ENCODE measurements at regions not wholly inside any gene's neighbourhood (a gene's known extent, or its start where the extent isn't known, plus 50 kb on each side); places are given as distances from the start of the nearest gene placed in this dataset.

DNA sequence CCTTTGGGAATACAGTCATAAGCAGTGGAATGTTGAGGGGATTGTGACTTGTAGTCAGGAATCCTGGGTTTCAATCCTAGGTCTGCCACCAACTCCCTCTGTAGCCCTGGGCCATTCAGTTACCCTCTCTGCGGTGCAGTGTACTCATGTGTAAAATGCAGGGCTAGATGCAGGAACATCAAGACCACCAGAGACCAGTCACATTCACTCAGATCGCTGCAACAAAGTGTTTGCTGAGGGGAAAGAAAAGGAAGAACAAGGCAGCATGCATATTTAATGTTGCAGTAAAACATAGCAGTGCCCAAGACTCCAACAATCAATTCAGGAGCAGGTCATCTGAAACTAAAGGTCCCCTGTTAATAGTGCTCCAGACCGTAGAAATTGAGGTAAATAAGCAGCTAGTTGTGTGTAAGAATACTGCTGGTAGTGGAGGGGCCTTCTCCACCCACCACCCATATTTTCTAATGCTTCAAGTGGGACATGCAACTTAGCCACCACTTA, 410.7 kb downstream of the OMA1 start:
- Histone ChIP-seq H3K4me1 (replicated peaks) (no peaks in the 10 kb centered on the region), H3K9me3 (replicated peaks) (peaks cover 7% of the 10 kb centered on the region; the same call in 1 of the 2 replicates), H3K27me3 (replicated peaks) (no peaks in the 10 kb centered on the region), H3K36me3 (no peaks in the 10 kb centered on the region), H3K4me3 (no peak overlapping the region), H3K27ac (no peak overlapping the region)
- DNase-seq (ENCODE audit: low read depth in 1 of 2, low spot score in 2 of 2), result no peak

DNA sequence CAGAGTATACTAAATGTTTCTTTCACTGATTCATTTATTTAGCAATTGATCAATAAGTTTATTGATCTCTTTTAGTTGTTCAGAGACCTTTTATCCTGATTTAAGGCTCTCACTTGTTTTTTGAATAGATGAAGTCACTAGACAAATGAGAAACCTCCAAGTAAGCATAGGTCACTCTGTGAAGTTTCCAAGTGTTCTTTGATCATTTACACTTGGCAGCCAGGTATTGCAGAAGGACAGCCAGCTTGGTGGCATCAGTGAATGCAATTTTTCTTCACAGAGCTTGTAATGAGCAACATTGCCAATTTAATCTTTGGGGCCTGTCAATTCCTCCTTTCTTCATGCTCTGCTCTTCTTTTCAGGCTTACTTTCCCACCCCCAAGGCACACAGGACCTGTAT, 413.0 kb downstream of the OMA1 start:
- Histone ChIP-seq H3K36me3 (no peaks in the 10 kb centered on the region), H3K4me3 (no peak overlapping the region), H3K9me3 (replicated peaks) (peaks cover 3% of the 10 kb centered on the region; the same call in 1 of the 2 replicates), H3K27me3 (replicated peaks) (no peaks in the 10 kb centered on the region), H3K27ac (no peak overlapping the region), H3K4me1 (replicated peaks) (no peaks in the 10 kb centered on the region)
- DNase-seq (ENCODE audit: low read depth in 1 of 2, low spot score in 2 of 2), result no peak

DNA sequence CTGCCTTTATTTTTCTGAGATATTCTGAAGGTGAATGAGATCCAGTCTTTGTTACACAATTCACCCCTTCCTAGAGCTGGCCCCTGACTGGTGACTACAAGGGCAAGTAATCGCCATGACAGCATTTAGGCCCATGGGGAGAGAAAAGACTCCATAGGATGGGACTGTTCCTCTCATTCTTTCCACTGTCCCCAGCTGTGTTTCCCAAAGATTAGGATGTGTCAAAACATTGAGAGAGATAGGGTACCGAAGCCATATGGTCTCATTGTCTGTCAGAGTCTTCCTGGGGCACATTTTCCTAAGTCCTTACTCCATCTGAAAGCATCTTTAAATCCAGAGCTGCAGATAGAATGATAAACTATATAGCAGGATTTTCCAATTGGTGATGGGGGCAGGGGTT, 423.5 kb downstream of the OMA1 start:
- Histone ChIP-seq H3K4me1 (replicated peaks) (no peaks in the 10 kb centered on the region), H3K9me3 (replicated peaks) (no peaks in the 10 kb centered on the region), H3K27ac (no peak overlapping the region), H3K27me3 (replicated peaks) (no peaks in the 10 kb centered on the region), H3K36me3 (no peaks in the 10 kb centered on the region), H3K4me3 (no peak overlapping the region)
- DNase-seq (ENCODE audit: low read depth in 1 of 2, low spot score in 2 of 2), result no peak

DNA sequence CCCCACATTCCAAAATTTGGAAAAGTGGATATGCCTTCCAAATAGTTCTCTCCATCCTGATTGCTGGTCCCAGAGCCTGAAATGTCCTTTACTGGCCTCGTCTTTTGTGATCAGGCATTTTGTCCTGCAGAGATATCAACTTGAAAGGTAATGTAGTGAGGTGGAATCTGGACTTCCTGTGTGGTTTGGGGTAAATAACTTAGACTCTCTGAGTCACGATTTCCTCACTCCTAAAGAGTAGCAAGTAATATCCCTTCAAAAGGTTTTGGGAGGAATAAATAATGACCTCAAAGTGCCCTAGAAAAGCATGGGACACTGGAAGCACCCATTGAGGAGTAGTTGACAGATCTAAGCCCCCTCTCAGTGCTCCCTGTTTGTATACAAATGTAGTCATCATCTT, 426.6 kb downstream of the OMA1 start:
- no peak for DNase-seq (ENCODE audit: low read depth in 1 of 2, low spot score in 2 of 2)
- H3K27ac ChIP-seq, result no peak overlapping the region

DNA sequence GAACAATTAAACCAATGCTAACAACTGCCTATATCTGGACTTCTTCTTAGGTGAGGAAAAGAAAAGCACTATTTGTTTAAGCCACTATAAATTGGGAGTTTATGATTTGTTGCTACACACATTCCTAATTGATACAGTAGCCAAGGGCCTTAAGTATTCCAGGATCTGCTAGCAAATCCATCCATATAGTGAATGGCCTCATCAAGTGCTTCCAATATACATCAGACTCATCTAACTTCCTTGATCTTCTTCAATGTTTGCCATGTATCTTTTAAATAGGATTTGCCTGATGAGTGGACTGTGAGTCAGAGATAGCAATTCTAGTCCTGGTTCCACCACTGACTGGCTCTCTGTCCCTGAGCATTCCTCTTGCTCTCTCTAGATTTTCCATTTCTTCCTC, 430.2 kb downstream of the OMA1 start:
- Histone ChIP-seq H3K9me3 (replicated peaks) (no peaks in the 10 kb centered on the region), H3K36me3 (no peaks in the 10 kb centered on the region), H3K27me3 (replicated peaks) (no peaks in the 10 kb centered on the region), H3K4me1 (replicated peaks) (no peaks in the 10 kb centered on the region), H3K27ac (no peak overlapping the region), H3K4me3 (no peak overlapping the region)
- no peak for DNase-seq (ENCODE audit: low read depth in 1 of 2, low spot score in 2 of 2)

More for the DNA sequence above, 426.6 kb downstream of the OMA1 start:
- Histone ChIP-seq H3K4me3 (no peak overlapping the region), H3K36me3 (no peaks in the 10 kb centered on the region), H3K27me3 (replicated peaks) (no peaks in the 10 kb centered on the region), H3K9me3 (replicated peaks) (no peaks in the 10 kb centered on the region), H3K4me1 (replicated peaks) (no peaks in the 10 kb centered on the region)

DNA sequence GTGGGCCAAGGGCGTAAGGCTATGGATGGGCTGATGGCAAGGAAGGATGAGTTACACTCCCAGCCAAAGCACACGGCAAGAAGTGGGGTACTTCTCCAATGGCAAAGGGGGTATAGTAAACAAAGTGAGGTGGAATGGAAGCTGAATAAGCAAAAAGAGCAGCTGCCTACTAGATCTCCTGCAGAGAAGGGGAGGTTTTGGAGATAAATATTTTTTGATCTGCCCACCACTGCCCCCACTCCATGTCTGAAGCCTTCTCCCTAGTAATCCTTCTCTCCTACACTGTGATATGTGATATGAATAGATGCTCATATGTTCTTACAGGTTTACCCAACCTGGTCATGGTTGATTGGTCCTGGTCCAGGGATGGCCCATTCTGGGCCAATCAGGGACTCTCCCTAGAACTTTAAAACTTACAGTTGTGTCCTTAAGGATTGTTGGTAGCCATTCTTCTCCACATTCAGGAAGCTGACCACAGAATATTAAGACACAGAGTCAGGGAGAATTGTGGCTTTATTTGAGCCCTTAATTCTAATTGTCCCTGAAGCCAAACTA, 436.8 kb downstream of the OMA1 start:
- Histone ChIP-seq H3K27me3 (replicated peaks) (no peaks in the 10 kb centered on the region; the same call in 1 of the 2 replicates), H3K9me3 (replicated peaks) (no peaks in the 10 kb centered on the region), H3K4me1 (replicated peaks) (no peaks in the 10 kb centered on the region), H3K36me3 (no peaks in the 10 kb centered on the region), H3K27ac (no peak overlapping the region), H3K4me3 (no peak overlapping the region)
- no peak for DNase-seq (ENCODE audit: low read depth in 1 of 2, low spot score in 2 of 2)

DNA sequence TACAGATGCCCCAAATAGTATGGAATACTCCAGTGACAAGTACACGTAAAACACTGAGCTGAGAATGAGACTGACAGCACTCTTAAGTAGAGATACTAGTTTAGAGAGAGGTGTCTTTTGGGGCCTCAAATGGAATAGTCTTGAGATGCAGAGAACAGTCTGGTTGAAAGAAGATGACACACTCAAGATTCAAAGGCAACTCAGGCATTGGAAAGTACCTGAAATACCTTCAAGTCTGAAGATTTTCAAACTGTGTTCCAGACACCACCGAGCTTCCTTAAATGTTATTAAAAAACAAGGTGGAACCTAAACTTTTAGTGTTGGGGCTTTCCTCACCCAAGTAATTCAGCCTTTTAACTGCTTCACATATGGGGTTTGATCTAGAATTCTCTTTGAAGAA, 437.7 kb downstream of the OMA1 start:
- no peaks in the 10 kb centered on the region for H3K36me3 ChIP-seq
- no peak for DNase-seq (ENCODE audit: low read depth in 1 of 2, low spot score in 2 of 2)
- no peak overlapping the region for H3K27ac ChIP-seq
- no peaks in the 10 kb centered on the region; the same call in 1 of the 2 replicates for H3K27me3 ChIP-seq (replicated peaks)
- H3K9me3 ChIP-seq (replicated peaks), result no peaks in the 10 kb centered on the region
- no peak overlapping the region for H3K4me3 ChIP-seq
- no peaks in the 10 kb centered on the region for H3K4me1 ChIP-seq (replicated peaks)

DNA sequence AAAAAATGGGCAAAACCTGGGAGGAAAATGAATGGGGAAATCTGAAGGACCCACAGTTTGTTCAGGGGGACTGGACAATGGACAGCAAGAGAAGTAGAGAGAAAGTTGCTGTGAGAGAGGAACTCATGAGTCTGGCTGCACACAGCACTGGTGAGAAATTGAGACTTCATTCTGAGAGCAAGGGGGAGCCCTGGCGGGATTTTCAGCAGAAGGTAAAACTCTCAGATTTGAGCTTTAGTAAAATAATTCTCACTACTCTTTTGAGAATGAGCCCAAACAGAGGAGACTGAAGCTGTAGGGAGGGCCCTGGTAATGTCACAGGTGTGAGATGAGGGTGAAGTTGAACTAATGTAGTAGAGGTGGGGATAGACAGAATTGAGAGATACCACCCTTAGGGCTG, 438.6 kb downstream of the OMA1 start:
- H3K4me3 ChIP-seq, result no peak overlapping the region
- H3K4me1 ChIP-seq (replicated peaks), result no peaks in the 10 kb centered on the region
- H3K27me3 ChIP-seq (replicated peaks), result no peaks in the 10 kb centered on the region; the same call in 1 of the 2 replicates
- no peak for DNase-seq (ENCODE audit: low read depth in 1 of 2, low spot score in 2 of 2)
- no peak overlapping the region for H3K27ac ChIP-seq
- no peaks in the 10 kb centered on the region for H3K9me3 ChIP-seq (replicated peaks)
- H3K36me3 ChIP-seq, result no peaks in the 10 kb centered on the region

DNA sequence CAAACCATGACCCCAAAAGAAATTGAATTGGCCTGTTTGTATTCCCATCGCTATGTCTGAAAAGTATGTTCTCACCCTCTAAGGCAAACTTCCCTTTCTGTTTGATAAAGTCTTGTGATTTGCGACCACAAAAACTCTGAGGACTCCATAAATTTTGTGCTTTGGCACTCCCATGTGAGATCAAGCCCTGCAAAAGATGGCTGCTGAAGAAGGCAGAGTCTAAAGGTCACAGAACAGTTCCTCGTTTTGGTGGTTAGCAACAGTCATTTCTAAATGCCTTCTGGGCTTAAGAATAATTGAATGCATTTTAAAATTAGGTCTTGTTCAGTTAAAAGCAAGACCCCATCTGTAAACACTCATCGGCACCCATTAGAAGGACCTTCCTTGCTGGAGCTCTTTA, 441.6 kb downstream of the OMA1 start:
- no peaks in the 10 kb centered on the region for H3K9me3 ChIP-seq (replicated peaks)
- no peaks in the 10 kb centered on the region; the same call in 1 of the 2 replicates for H3K27me3 ChIP-seq (replicated peaks)
- DNase-seq (ENCODE audit: low read depth in 1 of 2, low spot score in 2 of 2), result no peak
- H3K4me1 ChIP-seq (replicated peaks), result no peaks in the 10 kb centered on the region
- no peak overlapping the region for H3K4me3 ChIP-seq
- H3K27ac ChIP-seq, result no peak overlapping the region
- no peaks in the 10 kb centered on the region for H3K36me3 ChIP-seq

DNA sequence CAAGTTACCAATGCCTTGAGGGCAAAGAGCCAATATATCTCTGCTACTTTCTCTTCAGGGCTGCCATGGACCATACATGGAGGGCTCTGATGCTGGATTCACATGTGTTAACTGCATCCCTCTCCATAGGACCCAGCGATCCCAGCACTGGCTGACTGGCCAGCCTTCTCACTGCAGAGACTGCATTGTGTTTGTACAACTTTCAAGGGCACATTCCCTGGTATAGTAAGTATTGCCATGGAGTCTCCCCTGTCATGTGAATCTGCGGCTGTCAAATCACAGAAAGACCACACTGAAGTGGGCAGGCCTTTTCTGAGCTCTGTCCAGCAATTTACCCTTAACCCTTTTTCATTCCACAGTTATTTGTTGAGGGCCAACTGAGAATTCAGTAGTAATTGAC, 449.8 kb downstream of the OMA1 start:
- no peak for DNase-seq (ENCODE audit: low read depth in 1 of 2, low spot score in 2 of 2)
- no peak overlapping the region for H3K27ac ChIP-seq
- no peaks in the 10 kb centered on the region for H3K27me3 ChIP-seq (replicated peaks)
- H3K36me3 ChIP-seq, result no peaks in the 10 kb centered on the region
- no peak overlapping the region for H3K4me3 ChIP-seq
- H3K9me3 ChIP-seq (replicated peaks), result no peaks in the 10 kb centered on the region
- H3K4me1 ChIP-seq (replicated peaks), result no peaks in the 10 kb centered on the region

DNA sequence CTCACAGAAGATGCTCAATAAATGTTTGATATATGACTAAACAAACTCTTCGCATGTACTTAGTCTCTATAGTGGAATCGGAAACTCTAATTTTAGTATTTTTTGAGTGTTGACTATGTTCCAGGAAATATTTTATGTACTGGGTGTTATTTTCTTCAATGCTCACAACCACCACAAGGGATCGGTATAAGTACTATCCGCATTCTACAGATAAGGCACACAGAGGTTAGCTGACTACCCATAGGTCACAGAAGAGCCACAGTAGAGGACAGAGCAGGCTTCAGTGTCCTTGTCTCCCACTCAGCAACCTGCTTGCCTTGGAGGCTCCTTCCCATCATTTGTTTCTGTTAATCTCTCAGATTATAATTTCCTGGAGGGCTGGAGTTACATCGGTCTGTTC, 451.3 kb downstream of the OMA1 start:
- no peak for DNase-seq (ENCODE audit: low read depth in 1 of 2, low spot score in 2 of 2)
- Histone ChIP-seq H3K27ac (no peak overlapping the region), H3K4me3 (no peak overlapping the region)

DNA sequence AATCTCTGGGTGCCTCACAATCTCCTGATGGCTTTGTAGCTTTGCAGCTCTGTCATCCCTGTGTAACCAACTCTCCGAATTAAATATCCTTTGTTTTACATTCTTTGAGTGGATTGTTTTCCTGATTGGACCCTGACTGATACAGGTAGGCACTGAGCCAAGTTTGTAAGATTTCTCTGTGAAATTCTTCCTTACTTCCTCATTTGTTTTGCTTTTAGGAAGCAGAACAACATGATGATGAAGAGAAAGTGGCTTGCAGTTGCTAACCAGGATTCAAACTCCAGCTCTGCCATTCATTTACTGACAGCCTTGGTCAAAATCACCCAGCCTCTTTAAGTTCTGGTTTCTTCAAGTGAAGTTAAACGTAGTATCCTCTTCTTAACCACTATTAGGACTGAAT, 452.3 kb downstream of the OMA1 start:
- Histone ChIP-seq H3K27ac (no peak overlapping the region), H3K27me3 (replicated peaks) (no peaks in the 10 kb centered on the region), H3K4me1 (replicated peaks) (no peaks in the 10 kb centered on the region), H3K4me3 (no peak overlapping the region), H3K9me3 (replicated peaks) (no peaks in the 10 kb centered on the region), H3K36me3 (no peaks in the 10 kb centered on the region)
- no peak for DNase-seq (ENCODE audit: low read depth in 1 of 2, low spot score in 2 of 2)

More for the DNA sequence above, 451.3 kb downstream of the OMA1 start:
- Histone ChIP-seq H3K36me3 (no peaks in the 10 kb centered on the region), H3K27me3 (replicated peaks) (no peaks in the 10 kb centered on the region), H3K9me3 (replicated peaks) (no peaks in the 10 kb centered on the region), H3K4me1 (replicated peaks) (no peaks in the 10 kb centered on the region)

DNA sequence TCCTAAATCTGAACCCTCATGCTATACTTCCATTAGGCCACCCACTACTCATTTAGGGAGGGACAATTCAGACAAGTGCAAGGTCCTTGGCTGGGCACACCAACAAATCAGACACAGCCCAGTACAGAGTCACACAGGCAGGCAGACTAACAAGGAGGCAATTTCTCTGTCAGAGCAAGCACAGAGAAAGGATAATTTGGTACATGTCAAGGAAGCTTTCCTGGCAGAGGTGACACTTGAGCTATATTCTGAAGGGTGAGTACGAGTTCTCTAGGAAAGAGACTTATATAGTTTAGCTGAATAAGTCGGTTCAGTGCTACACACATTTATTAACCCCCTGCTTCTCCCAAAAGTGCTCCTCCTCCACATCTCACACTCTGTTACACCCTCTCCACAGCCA, 455.9 kb downstream of the OMA1 start:
- DNase-seq (ENCODE audit: low read depth in 1 of 2, low spot score in 2 of 2), result no peak
- no peaks in the 10 kb centered on the region for H3K9me3 ChIP-seq (replicated peaks)
- no peaks in the 10 kb centered on the region for H3K36me3 ChIP-seq
- H3K27ac ChIP-seq, result no peak overlapping the region
- H3K27me3 ChIP-seq (replicated peaks), result 0 out of 2 replicates have a peak, but pooled peaks cover 4% of the 10 kb centered on the region
- no peak overlapping the region for H3K4me3 ChIP-seq
- no peaks in the 10 kb centered on the region for H3K4me1 ChIP-seq (replicated peaks)

DNA sequence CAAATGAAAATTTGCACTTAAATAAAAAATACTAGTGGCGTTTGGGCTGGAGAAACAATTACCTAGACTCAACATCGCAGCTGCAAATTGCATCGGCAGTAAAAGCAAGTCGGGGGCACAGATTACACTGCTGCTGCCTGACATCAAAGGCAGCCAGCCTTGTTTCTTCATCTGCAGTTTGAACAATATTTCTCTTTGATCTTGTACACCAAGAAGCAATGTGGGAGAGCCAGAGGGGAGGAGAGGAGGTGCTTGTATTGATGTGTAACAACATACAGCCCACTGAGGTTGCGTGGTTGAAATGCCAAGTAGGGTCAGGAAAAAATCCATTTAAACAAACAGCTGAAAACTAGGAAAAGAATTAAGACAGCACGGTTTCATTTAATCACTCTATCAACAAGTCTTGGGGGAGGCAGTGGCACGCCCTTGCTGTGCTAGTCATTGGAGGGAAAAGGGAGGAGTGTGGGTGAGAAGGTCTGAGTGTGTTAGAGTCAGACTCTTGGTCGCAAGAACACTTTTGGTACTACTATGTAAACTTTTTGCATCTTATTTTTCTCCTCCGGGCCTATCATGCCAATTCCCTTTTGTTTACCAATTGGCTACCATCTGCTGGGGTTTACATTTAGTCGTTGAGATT, 456.5 kb downstream of the OMA1 start:
- no peaks in the 10 kb centered on the region for H3K9me3 ChIP-seq (replicated peaks)
- no peak for DNase-seq (ENCODE audit: low read depth in 1 of 2, low spot score in 2 of 2)
- H3K4me1 ChIP-seq (replicated peaks), result no peaks in the 10 kb centered on the region
- no peaks in the 10 kb centered on the region for H3K36me3 ChIP-seq
- no peak overlapping the region for H3K4me3 ChIP-seq
- 0 out of 2 replicates have a peak, but pooled peaks cover 4% of the 10 kb centered on the region for H3K27me3 ChIP-seq (replicated peaks)
- no peak overlapping the region for H3K27ac ChIP-seq

Data from SJSA1 (cell line).